ENCODE measurements at regions not wholly inside any gene's neighbourhood (a gene's known extent, or its start where the extent isn't known, plus 50 kb on each side); places are given as distances from the start of the nearest gene placed in this dataset.
"Not testable (repeated sequence)": the region's sequence is repeated elsewhere in the genome, so short reads cannot be mapped to it uniquely, and the experiment has no call there.

DNA sequence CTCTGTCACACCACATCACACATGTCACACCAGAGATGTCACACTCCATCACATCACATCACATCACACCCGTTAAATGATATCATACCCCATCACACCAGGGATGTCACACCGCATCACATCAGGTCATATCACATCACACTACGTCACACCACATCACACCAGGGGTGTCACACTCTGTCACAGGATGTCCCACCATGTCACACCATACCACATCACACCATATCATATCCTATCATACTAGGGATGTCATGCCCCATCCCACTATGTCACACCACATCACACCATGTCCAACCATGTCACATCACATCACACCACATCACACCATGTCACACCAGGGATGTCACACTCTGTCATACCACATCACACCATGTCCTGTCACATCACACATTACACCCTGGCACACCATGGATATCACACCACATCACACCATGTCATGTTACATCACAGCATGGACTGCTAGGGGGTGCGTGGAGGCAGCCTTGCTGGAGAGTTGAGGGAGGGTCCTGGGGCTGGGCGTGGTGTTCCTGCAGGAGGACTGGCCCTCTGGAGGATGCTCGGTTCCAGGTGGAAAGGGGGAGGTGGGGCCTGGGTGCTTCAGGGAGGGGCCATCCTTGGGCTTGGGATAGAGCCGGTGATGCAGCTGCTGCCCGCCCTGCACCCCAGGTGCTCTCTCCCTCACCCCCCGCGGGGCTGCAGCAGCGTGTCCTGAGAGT lies 134.6 kb downstream of the TMEM121 start:
- no peak for DNase-seq (ENCODE audit: low spot score)
- H3K27ac ChIP-seq (ENCODE audit: low read depth in 1 of 2, low read length in 2 of 2): no peak overlapping the region
- TF ChIP-seq RAD21 (IDR thresholded peaks at IDR 0.05) (no peak), FOXA2 (IDR thresholded peaks at IDR 0.05) (no peak), ZBTB33 (IDR thresholded peaks at IDR 0.05) (no peak), FOXA1 (IDR thresholded peaks at IDR 0.05) (no peak), NR2F2 (IDR thresholded peaks at IDR 0.05) (no peak), RXRA (IDR thresholded peaks at IDR 0.05) (no peak), HNF4A (conservative IDR thresholded peaks at IDR 0.05) (no peak), EGR1 (IDR thresholded peaks at IDR 0.05; ENCODE audit: low read depth in 2 of 2) (no peak), MAX (IDR thresholded peaks at IDR 0.05) (no peak), ATF3 (IDR thresholded peaks at IDR 0.05) (no peak), JUND (IDR thresholded peaks at IDR 0.05) (no peak), SP1 (IDR thresholded peaks at IDR 0.05) (no peak), HNF4G (IDR thresholded peaks at IDR 0.05) (no peak), GABPA (IDR thresholded peaks at IDR 0.05 in 1 of 2, conservative IDR thresholded peaks at IDR 0.05 in 1 of 2) (no peak), YY1 (IDR thresholded peaks at IDR 0.05) (no peak)
- TF ChIP-seq, protein P1, sequence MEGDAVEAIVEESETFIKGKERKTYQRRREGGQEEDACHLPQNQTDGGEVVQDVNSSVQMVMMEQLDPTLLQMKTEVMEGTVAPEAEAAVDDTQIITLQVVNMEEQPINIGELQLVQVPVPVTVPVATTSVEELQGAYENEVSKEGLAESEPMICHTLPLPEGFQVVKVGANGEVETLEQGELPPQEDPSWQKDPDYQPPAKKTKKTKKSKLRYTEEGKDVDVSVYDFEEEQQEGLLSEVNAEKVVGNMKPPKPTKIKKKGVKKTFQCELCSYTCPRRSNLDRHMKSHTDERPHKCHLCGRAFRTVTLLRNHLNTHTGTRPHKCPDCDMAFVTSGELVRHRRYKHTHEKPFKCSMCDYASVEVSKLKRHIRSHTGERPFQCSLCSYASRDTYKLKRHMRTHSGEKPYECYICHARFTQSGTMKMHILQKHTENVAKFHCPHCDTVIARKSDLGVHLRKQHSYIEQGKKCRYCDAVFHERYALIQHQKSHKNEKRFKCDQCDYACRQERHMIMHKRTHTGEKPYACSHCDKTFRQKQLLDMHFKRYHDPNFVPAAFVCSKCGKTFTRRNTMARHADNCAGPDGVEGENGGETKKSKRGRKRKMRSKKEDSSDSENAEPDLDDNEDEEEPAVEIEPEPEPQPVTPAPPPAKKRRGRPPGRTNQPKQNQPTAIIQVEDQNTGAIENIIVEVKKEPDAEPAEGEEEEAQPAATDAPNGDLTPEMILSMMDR (IDR thresholded peaks at IDR 0.05; ENCODE audit: low read depth, low read length, missing input control): no peak
- H3K4me1 ChIP-seq (ENCODE audit: control insufficient read depth in 4 of 4, insufficient read depth in 4 of 4, low read length in 3 of 4): peaks cover 0 to 8% (median 5%) of the 10 kb centered on the region in 4 donors
- 78% methylated on average over 8 of the region's 11 CpGs for WGBS
- H3K4me3 ChIP-seq (ENCODE audit: low read depth in 1 of 3, low read length in 3 of 3): no peak overlapping the region
- H3K27me3 ChIP-seq (ENCODE audit: control insufficient read depth in 4 of 4, insufficient read depth in 4 of 4, low read length in 3 of 4): no peaks in the 10 kb centered on the region
- no peaks in the 10 kb centered on the region for H3K36me3 ChIP-seq (ENCODE audit: control insufficient read depth in 4 of 4, insufficient read depth in 3 of 4, low read depth in 1 of 4, low read length in 3 of 4)
- H3K9ac ChIP-seq (ENCODE audit: low read depth in 1 of 2, low read length in 2 of 2): no peak overlapping the region
- no peaks in the 10 kb centered on the region for H3K9me3 ChIP-seq (ENCODE audit: control insufficient read depth in 4 of 4, low read length in 3 of 4)

- not testable (repeated sequence) for H3K9ac ChIP-seq (ENCODE audit: low read depth in 1 of 2, low read length in 2 of 2); DNase-seq (ENCODE audit: low spot score); H3K9me3 ChIP-seq (ENCODE audit: control insufficient read depth in 4 of 4, low read length in 3 of 4); H3K4me3 ChIP-seq (ENCODE audit: low read depth in 1 of 3, low read length in 3 of 3); H3K27me3 ChIP-seq (ENCODE audit: control insufficient read depth in 4 of 4, insufficient read depth in 4 of 4, low read length in 3 of 4); H3K4me1 ChIP-seq (ENCODE audit: control insufficient read depth in 4 of 4, insufficient read depth in 4 of 4, low read length in 3 of 4); H3K27ac ChIP-seq (ENCODE audit: low read depth in 1 of 2, low read length in 2 of 2); H3K36me3 ChIP-seq (ENCODE audit: control insufficient read depth in 4 of 4, insufficient read depth in 3 of 4, low read depth in 1 of 4, low read length in 3 of 4)
- 84% methylated on average over 10 of the region's 11 CpGs for WGBS
Measured at GRCh38 chr14:105662043-105662442, 135.7 kb downstream of the TMEM121 start.

DNA sequence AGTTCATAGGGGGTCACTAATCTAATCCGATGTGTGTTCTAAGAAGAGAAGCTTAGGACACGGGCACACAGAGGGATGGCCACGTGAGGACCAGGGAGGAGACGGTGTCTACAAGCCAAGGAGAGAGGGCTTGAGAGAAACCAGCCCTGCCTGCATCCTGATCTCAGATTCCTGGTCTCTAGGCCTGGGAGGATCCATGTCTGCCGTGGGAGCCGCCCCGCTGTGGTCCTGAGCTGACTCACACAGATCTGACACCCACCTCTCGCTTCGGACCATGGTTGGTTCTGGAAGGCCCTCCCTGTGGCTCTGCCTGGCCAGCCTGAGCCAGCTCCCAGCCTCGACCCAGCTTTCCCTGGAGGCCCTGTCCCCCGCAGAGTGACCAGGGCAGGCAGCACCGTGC lies 136.2 kb downstream of the TMEM121 start:
- DNase-seq (ENCODE audit: low spot score); H3K27ac ChIP-seq (ENCODE audit: low read depth in 1 of 2, low read length in 2 of 2); H3K9me3 ChIP-seq (ENCODE audit: control insufficient read depth in 4 of 4, low read length in 3 of 4); H3K27me3 ChIP-seq (ENCODE audit: control insufficient read depth in 4 of 4, insufficient read depth in 4 of 4, low read length in 3 of 4); H3K36me3 ChIP-seq (ENCODE audit: control insufficient read depth in 4 of 4, insufficient read depth in 3 of 4, low read depth in 1 of 4, low read length in 3 of 4); H3K4me3 ChIP-seq (ENCODE audit: low read depth in 1 of 3, low read length in 3 of 3); H3K9ac ChIP-seq (ENCODE audit: low read depth in 1 of 2, low read length in 2 of 2); H3K4me1 ChIP-seq (ENCODE audit: control insufficient read depth in 4 of 4, insufficient read depth in 4 of 4, low read length in 3 of 4): not testable (repeated sequence)
- 78% methylated on average over 9 of the region's 12 CpGs for WGBS

DNA sequence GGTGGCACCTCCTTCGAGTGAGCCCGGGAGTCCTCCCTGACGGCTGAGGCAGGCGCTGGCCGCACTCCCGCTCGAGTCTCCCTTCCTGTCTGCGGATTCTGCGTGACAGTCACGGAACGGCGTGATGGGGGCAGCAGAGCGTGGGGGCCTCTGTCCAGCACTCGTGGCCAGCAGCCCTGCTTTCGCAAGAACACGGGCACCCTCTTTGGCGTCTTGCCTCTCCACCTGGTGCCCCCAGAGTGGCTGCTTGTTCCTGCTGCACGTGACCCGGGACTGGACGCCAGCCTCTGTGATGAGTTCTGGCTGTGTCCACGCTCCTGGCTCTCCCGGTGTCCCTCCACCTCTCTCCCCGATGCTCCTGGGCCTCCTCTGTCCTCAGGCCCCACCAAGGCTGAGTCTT lies 136.9 kb downstream of the TMEM121 start:
- 77% methylated on average over 19 of the region's 23 CpGs for WGBS
- DNase-seq (ENCODE audit: low spot score): not testable (repeated sequence)

GRCh38 chr14:105663818-105664596 lies 137.6 kb downstream of the TMEM121 start:
- not testable (repeated sequence) for H3K9ac ChIP-seq (ENCODE audit: low read depth in 1 of 2, low read length in 2 of 2); DNase-seq (ENCODE audit: low spot score); H3K4me1 ChIP-seq (ENCODE audit: control insufficient read depth in 4 of 4, insufficient read depth in 4 of 4, low read length in 3 of 4); H3K36me3 ChIP-seq (ENCODE audit: control insufficient read depth in 4 of 4, insufficient read depth in 3 of 4, low read depth in 1 of 4, low read length in 3 of 4); H3K27ac ChIP-seq (ENCODE audit: low read depth in 1 of 2, low read length in 2 of 2); H3K4me3 ChIP-seq (ENCODE audit: low read depth in 1 of 3, low read length in 3 of 3); H3K27me3 ChIP-seq (ENCODE audit: control insufficient read depth in 4 of 4, insufficient read depth in 4 of 4, low read length in 3 of 4); H3K9me3 ChIP-seq (ENCODE audit: control insufficient read depth in 4 of 4, low read length in 3 of 4)
- WGBS: 65% methylated on average over 22 of the region's 27 CpGs

More for the DNA sequence above, 136.9 kb downstream of the TMEM121 start:
- not testable (repeated sequence) for H3K9me3 ChIP-seq (ENCODE audit: control insufficient read depth in 4 of 4, low read length in 3 of 4); H3K9ac ChIP-seq (ENCODE audit: low read depth in 1 of 2, low read length in 2 of 2); H3K27ac ChIP-seq (ENCODE audit: low read depth in 1 of 2, low read length in 2 of 2); H3K4me1 ChIP-seq (ENCODE audit: control insufficient read depth in 4 of 4, insufficient read depth in 4 of 4, low read length in 3 of 4); H3K36me3 ChIP-seq (ENCODE audit: control insufficient read depth in 4 of 4, insufficient read depth in 3 of 4, low read depth in 1 of 4, low read length in 3 of 4); H3K4me3 ChIP-seq (ENCODE audit: low read depth in 1 of 3, low read length in 3 of 3); H3K27me3 ChIP-seq (ENCODE audit: control insufficient read depth in 4 of 4, insufficient read depth in 4 of 4, low read length in 3 of 4)
